Pancreas (tissue), 10 donors: ENCODE measurements at regions not wholly inside any gene's neighbourhood (a gene's known extent, or its start where the extent isn't known, plus 50 kb on each side); places are given as distances from the start of the nearest gene placed in this dataset.

Source experiments
- ATAC-seq, 4 donors: fragments of 200-7000 bp; cut with Tn5 transposase; one replicate each; pipeline versions ENCODE4 v1.8.0 to v1.9.1; 2020; ENCODE audit warnings: mild to moderate bottlenecking in 4 of 4, moderate library complexity in 4 of 4
- DNase-seq, 6 donors: peaks; one replicate each; pipeline ENCODE4 v3.0.0-alpha.2; 2020
- FAIRE-seq: peaks from 2 replicates; lab custom pipeline; 2012; peaks lifted over from hg19 to GRCh38; lab: Jason Lieb, UNC
- H3K27ac ChIP-seq, 4 donors: fragments of 200-600 bp; sonication (generic); 1 replicate in 3 of 4; 2 replicates in 1 of 4; pipeline versions ENCODE4 v1.5.0 to v1.8.0; 2020
- H3K27me3 ChIP-seq, 4 donors: fragments of 200-600 bp; one replicate each; pipeline ENCODE4 v1.8.0; 2021
- H3K36me3 ChIP-seq, 3 donors: fragments of 200-600 bp; sonication (generic) in 1 of 3; one replicate each; pipeline versions ENCODE4 v1.5.0 to v1.8.0; 2020 to 2021
- H3K4me1 ChIP-seq, 3 donors: fragments of 200-600 bp; one replicate each; pipeline ENCODE4 v1.8.0; 2021
- H3K4me3 ChIP-seq, 4 donors: fragments of 200-600 bp; sonication (generic) in 2 of 4; one replicate each; pipeline versions ENCODE4 v1.5.0 to v1.8.0; 2020 to 2021
- H3K9me3 ChIP-seq, 4 donors: fragments of 200-600 bp; one replicate each; pipeline ENCODE4 v1.8.0; 2021
- CTCF ChIP-seq, 4 donors: fragments of 200-600 bp; sonication (generic) in 3 of 4; IDR thresholded peaks; one replicate each; pipeline versions ENCODE4 v1.5.0 to v1.8.0; 2021; ENCODE audit warnings: antibody characterized with exemption in 4 of 4
- WGBS, 2 donors: extraction: QIAGEN DNeasy Blood & Tissue Kit; methylation state at CpG; one replicate each; pipeline ENCODE4 v1.1.7; 2013; 5-methylcytosine and 5-hydroxymethylcytosine counted together
- intact Hi-C, 3 donors: fragments of 100-400 bp; cut with DNase I; formaldehyde crosslinking; loops; one replicate each; pipeline versions ENCODE4 v1.11.1 to v1.14.2; 2022
- donor health status: healthy with polysubstance abuse.
- donor health status: DM: no; HTN: no; CAD: no; lungs with moderate emphysema.
- donor health status: DM: no; HTN: no; CAD: no.
- donor health status: control.
- donor health status: control.
- donor health status: Bipolar disorder and iron deficiency.
- donor health status: DM: yes; HTN: yes; CAD: no.
- donor health status: DM: no; HTN: no; CAD: no.
- donor health status: DM: no; HTN: no; CAD: no.
- donor health status: DM: yes; HTN: yes; CAD: no.

GRCh38 chr7:41809116-41809515 lies 106.2 kb upstream of the INHBA start:
- Histone ChIP-seq H3K27me3 (peaks cover 0 to 3% (median 0%) of the 10 kb centered on the region in 4 donors), H3K4me1 (no peaks in the 10 kb centered on the region), H3K36me3 (no peaks in the 10 kb centered on the region), H3K4me3 (no peak overlapping the region), H3K27ac (no peak overlapping the region), H3K9me3 (no peaks in the 10 kb centered on the region)
- intact Hi-C loops: no loop called here
- TF ChIP-seq CTCF (IDR thresholded peaks at IDR 0.05): no peak
- ATAC-seq (no peak), FAIRE-seq (no peak), DNase-seq (no peak)
- WGBS, 2 donors: 65 to 72% methylated on average over 2 of the region's 2 CpGs

- FAIRE-seq: no peak
- TF ChIP-seq CTCF (IDR thresholded peaks at IDR 0.05): no peak
- 66 to 82% methylated on average over 3 of the region's 3 CpGs for WGBS, 2 donors
Measured at GRCh38 chr7:41808541-41808940, 105.7 kb upstream of the INHBA start.

GRCh38 chr7:41803569-41803968 lies 100.7 kb upstream of the INHBA start:
- H3K4me3 ChIP-seq: no peak overlapping the region

More at GRCh38 chr7:41808541-41808940, 105.7 kb upstream of the INHBA start:
- intact Hi-C loops: no loop called here
- DNase-seq (no peak), ATAC-seq (no peak)
- H3K36me3 ChIP-seq: no peaks in the 10 kb centered on the region
- H3K4me1 ChIP-seq: no peaks in the 10 kb centered on the region
- H3K9me3 ChIP-seq: no peaks in the 10 kb centered on the region
- H3K4me3 ChIP-seq: no peak overlapping the region
- peaks cover 0 to 3% (median 0%) of the 10 kb centered on the region in 4 donors for H3K27me3 ChIP-seq
- no peak overlapping the region for H3K27ac ChIP-seq

GRCh38 chr7:41796331-41796730 lies 93.4 kb upstream of the INHBA start:
- intact Hi-C loops: no loop called here

More at GRCh38 chr7:41803569-41803968, 100.7 kb upstream of the INHBA start:
- no peak for FAIRE-seq
- Histone ChIP-seq H3K27ac (no peak overlapping the region), H3K27me3 (no peaks in the 10 kb centered on the region), H3K4me1 (no peaks in the 10 kb centered on the region), H3K36me3 (no peaks in the 10 kb centered on the region), H3K9me3 (no peaks in the 10 kb centered on the region)
- intact Hi-C loops: no loop called here
- 34 to 45% methylated on average over 2 of the region's 2 CpGs for whole genome bisulfite sequencing, 2 donors
- no peak for ATAC-seq
- no peak for DNase-seq
- no peak for TF ChIP-seq CTCF (IDR thresholded peaks at IDR 0.05)

More at GRCh38 chr7:41796331-41796730, 93.4 kb upstream of the INHBA start:
- Histone ChIP-seq H3K27me3 (no peaks in the 10 kb centered on the region), H3K9me3 (no peaks in the 10 kb centered on the region), H3K36me3 (no peaks in the 10 kb centered on the region), H3K27ac (no peak overlapping the region), H3K4me1 (no peaks in the 10 kb centered on the region), H3K4me3 (no peak overlapping the region)
- no peak for DNase-seq
- TF ChIP-seq CTCF (IDR thresholded peaks at IDR 0.05): no peak
- ATAC-seq: no peak
- FAIRE-seq: no peak
